ENCODE measurements at regions not wholly inside any gene's neighbourhood (a gene's known extent, or its start where the extent isn't known, plus 50 kb on each side); places are given as distances from the start of the nearest gene placed in this dataset.

- H3K36me3 ChIP-seq (ENCODE audit: insufficient read depth, low read length) = no peaks in the 10 kb centered on the region
- H3K4me2 ChIP-seq (ENCODE audit: low read length) = no peak overlapping the region
- H3K27ac ChIP-seq (ENCODE audit: low read depth, low read length) = peak overlapping the region; percentile 21
- H2AFZ ChIP-seq (ENCODE audit: low read depth, low read length) = peak overlapping the region; percentile 42
- FAIRE-seq = peak; percentile 56
- no peaks in the 10 kb centered on the region for H4K20me1 ChIP-seq (ENCODE audit: insufficient read depth, low read length)
- Mint-ChIP-seq H3K27ac (ENCODE audit: unreplicated experiment) (no peak overlapping the region), H3K36me3 (ENCODE audit: low read depth, unreplicated experiment) (no peaks in the 10 kb centered on the region), H3K4me3 (ENCODE audit: unreplicated experiment) (no peak overlapping the region), H3K9me3 (ENCODE audit: unreplicated experiment) (no peaks in the 10 kb centered on the region), H3K4me1 (ENCODE audit: low read depth, unreplicated experiment) (peaks cover 26% of the 10 kb centered on the region), H3K27me3 (ENCODE audit: low read depth, unreplicated experiment) (no peaks in the 10 kb centered on the region)
- no peaks in the 10 kb centered on the region for H3K9me3 ChIP-seq (ENCODE audit: insufficient read depth, low read depth, low read length)
- H3K4me3 ChIP-seq (ENCODE audit: insufficient read depth, low read depth, low read length) = no peak overlapping the region
- TF ChIP-seq EZH2 (IDR thresholded peaks at IDR 0.05; ENCODE audit: insufficient read depth, low read length) (no peak), CTCF (IDR thresholded peaks at IDR 0.05; ENCODE audit: insufficient read depth, low read depth, low read length) (no peak)
- peak; percentile 92 for DNase-seq (ENCODE audit: low read depth)
- H3K79me2 ChIP-seq (ENCODE audit: insufficient read depth, low read length) = no peaks in the 10 kb centered on the region
- peaks cover 20% of the 10 kb centered on the region for H3K4me1 ChIP-seq (ENCODE audit: insufficient read depth, low read length)
- no peak overlapping the region for H3K9ac ChIP-seq (ENCODE audit: low read length)
- no peaks in the 10 kb centered on the region for H3K27me3 ChIP-seq (ENCODE audit: insufficient read depth, low read length)
Observed at GRCh38 chr5:89315286-89316100, 432.5 kb upstream of the MEF2C start.

- H3K4me1 ChIP-seq (ENCODE audit: insufficient read depth, low read length) = peaks cover 20% of the 10 kb centered on the region
- Mint-ChIP-seq H3K36me3 (ENCODE audit: low read depth, unreplicated experiment) (no peaks in the 10 kb centered on the region), H3K27ac (ENCODE audit: unreplicated experiment) (peak overlapping the region; percentile 91), H3K9me3 (ENCODE audit: unreplicated experiment) (no peaks in the 10 kb centered on the region), H3K27me3 (ENCODE audit: low read depth, unreplicated experiment) (no peaks in the 10 kb centered on the region), H3K4me3 (ENCODE audit: unreplicated experiment) (no peak overlapping the region), H3K4me1 (ENCODE audit: low read depth, unreplicated experiment) (peaks cover 27% of the 10 kb centered on the region)
- H3K9ac ChIP-seq (ENCODE audit: low read length) = peak overlapping the region; percentile 41
- H3K36me3 ChIP-seq (ENCODE audit: insufficient read depth, low read length) = no peaks in the 10 kb centered on the region
- peak overlapping the region; percentile 18 for H2AFZ ChIP-seq (ENCODE audit: low read depth, low read length)
- peak overlapping the region; percentile 7 for H3K4me3 ChIP-seq (ENCODE audit: insufficient read depth, low read depth, low read length)
- H3K79me2 ChIP-seq (ENCODE audit: insufficient read depth, low read length) = no peaks in the 10 kb centered on the region
- H4K20me1 ChIP-seq (ENCODE audit: insufficient read depth, low read length) = no peaks in the 10 kb centered on the region
- FAIRE-seq (peak; percentile 97), DNase-seq (ENCODE audit: low read depth) (peak; percentile 99)
- H3K27me3 ChIP-seq (ENCODE audit: insufficient read depth, low read length) = no peaks in the 10 kb centered on the region
- H3K9me3 ChIP-seq (ENCODE audit: insufficient read depth, low read depth, low read length) = no peaks in the 10 kb centered on the region
- H3K4me2 ChIP-seq (ENCODE audit: low read length) = peak overlapping the region; percentile 61
- peak overlapping the region; percentile 74 for H3K27ac ChIP-seq (ENCODE audit: low read depth, low read length)
- TF ChIP-seq EZH2 (IDR thresholded peaks at IDR 0.05; ENCODE audit: insufficient read depth, low read length) (no peak), CTCF (IDR thresholded peaks at IDR 0.05; ENCODE audit: insufficient read depth, low read depth, low read length) (no peak)
Observed at GRCh38 chr5:89313804-89314588, 431.0 kb upstream of the MEF2C start.
